KMS-11 (cell line): ENCODE measurements at regions not wholly inside any gene's neighbourhood (a gene's known extent, or its start where the extent isn't known, plus 50 kb on each side); places are given as distances from the start of the nearest gene placed in this dataset.

Experiments
- H2AFZ ChIP-seq: fragments of 200-600 bp; sonication (generic); 2 replicates; pipeline ENCODE4 v1.6.1; 2016; ENCODE audit warnings: antibody characterized with exemption, mixed run types, low read depth
- H3K27ac ChIP-seq: fragments of 200-600 bp; sonication (generic); 2 replicates; pipeline ENCODE4 v1.6.1; 2016; ENCODE audit warnings: mild to moderate bottlenecking, mixed run types
- H3K27me3 ChIP-seq: fragments of 200-600 bp; sonication (generic); 2 replicates; pipeline ENCODE4 v1.6.1; 2017; ENCODE audit warnings: mild to moderate bottlenecking, low read depth, mixed run types, moderate library complexity; ENCODE audit not compliant: insufficient read depth
- H3K36me3 ChIP-seq: fragments of 200-600 bp; sonication (generic); 2 replicates; pipeline ENCODE4 v1.6.1; 2017; ENCODE audit warnings: mild to moderate bottlenecking, mixed run types; ENCODE audit not compliant: insufficient read depth
- H3K4me1 ChIP-seq: fragments of 200-600 bp; sonication (generic); 2 replicates; pipeline ENCODE4 v1.6.1; 2016; ENCODE audit warnings: mild to moderate bottlenecking, low read depth, mixed run types; ENCODE audit not compliant: poor library complexity, severe bottlenecking
- H3K4me2 ChIP-seq: fragments of 200-600 bp; sonication (generic); 2 replicates; pipeline ENCODE4 v1.7.0; 2016; ENCODE audit warnings: mild to moderate bottlenecking, mixed run types
- H3K4me3 ChIP-seq: fragments of 200-600 bp; sonication (generic); IDR thresholded peaks from 2 replicates; pipeline ENCODE4 v1.6.1; 2017; ENCODE audit warnings: low read depth, low read length, mixed read lengths; ENCODE audit not compliant: insufficient read depth
- H3K79me2 ChIP-seq: fragments of 200-600 bp; sonication (generic); 2 replicates; pipeline ENCODE4 v1.6.1; 2016; ENCODE audit warnings: low read depth, mixed run types; ENCODE audit not compliant: insufficient read depth
- H3K9ac ChIP-seq: fragments of 200-600 bp; sonication (generic); 2 replicates; pipeline ENCODE4 v1.6.1; 2016; ENCODE audit warnings: mild to moderate bottlenecking, mixed run types
- H4K20me1 ChIP-seq: fragments of 200-600 bp; sonication (generic); 2 replicates; pipeline ENCODE4 v1.6.1; 2016; ENCODE audit warnings: mild to moderate bottlenecking, mixed run types; ENCODE audit not compliant: insufficient read depth
- TF ChIP-seq, protein P1 (sequence below): fragments of 200-600 bp; sonication (generic); conservative IDR thresholded peaks from 2 replicates; pipeline ENCODE4 v1.6.1; 2017; ENCODE audit warnings: low read depth, mild to moderate bottlenecking, antibody characterized with exemption, low read length, moderate library complexity, mixed read lengths

DNA sequence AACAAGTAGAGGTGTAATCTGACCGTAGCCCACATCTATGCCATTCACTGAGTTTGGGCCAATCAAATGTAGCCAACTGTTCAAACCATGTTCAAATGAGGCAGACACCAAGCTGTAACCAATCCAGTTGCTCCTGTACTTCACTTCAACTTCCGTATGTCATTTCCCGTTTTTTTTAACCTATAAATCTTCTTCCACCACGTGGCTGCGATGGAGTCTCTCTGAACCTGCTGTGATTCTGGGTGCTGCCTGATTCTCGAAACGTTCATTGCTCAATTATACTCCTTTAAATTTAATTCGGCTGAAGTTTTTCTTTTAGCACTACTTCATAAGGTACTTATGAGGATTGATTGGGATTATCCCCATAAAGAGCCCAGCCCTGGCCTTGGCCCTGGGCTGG, 179.7 kb downstream of the PIK3R1 start:
- H3K4me1 ChIP-seq: no peaks in the 10 kb centered on the region
- TF ChIP-seq, protein P1, sequence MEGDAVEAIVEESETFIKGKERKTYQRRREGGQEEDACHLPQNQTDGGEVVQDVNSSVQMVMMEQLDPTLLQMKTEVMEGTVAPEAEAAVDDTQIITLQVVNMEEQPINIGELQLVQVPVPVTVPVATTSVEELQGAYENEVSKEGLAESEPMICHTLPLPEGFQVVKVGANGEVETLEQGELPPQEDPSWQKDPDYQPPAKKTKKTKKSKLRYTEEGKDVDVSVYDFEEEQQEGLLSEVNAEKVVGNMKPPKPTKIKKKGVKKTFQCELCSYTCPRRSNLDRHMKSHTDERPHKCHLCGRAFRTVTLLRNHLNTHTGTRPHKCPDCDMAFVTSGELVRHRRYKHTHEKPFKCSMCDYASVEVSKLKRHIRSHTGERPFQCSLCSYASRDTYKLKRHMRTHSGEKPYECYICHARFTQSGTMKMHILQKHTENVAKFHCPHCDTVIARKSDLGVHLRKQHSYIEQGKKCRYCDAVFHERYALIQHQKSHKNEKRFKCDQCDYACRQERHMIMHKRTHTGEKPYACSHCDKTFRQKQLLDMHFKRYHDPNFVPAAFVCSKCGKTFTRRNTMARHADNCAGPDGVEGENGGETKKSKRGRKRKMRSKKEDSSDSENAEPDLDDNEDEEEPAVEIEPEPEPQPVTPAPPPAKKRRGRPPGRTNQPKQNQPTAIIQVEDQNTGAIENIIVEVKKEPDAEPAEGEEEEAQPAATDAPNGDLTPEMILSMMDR: no peak

DNA sequence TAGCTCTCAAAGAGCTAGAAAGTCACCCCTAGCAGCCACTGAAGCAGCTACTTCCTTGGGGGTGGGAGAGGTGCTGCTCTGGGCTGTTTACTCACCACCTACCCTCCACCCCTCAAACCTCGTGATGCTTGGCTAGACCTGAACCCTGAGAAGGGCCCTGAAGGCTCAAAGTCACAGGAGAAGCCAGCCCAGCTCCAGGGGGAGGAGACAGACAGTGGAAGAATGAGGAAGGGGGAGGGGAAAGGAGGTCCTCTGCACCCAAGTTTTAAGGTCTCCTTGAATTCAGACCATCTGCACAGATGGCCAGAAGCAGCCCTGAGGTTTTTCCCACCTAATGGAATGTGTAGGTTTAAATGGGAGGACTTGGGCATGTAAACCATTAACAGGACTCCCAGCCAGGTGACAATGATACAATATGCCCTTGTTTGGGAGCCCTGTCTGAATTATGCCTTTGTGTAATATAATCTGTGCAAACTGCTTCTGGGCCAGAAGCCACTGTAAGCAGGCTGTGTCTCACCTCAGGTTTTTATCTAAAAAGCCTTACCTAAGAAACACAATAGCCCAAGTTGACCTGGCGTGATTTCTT, 180.5 kb downstream of the PIK3R1 start:
- Histone ChIP-seq H3K79me2 (no peaks in the 10 kb centered on the region), H3K4me2 (no peak overlapping the region), H3K27me3 (no peaks in the 10 kb centered on the region), H3K4me1 (no peaks in the 10 kb centered on the region), H3K36me3 (no peaks in the 10 kb centered on the region), H2AFZ (no peak overlapping the region), H3K27ac (no peak overlapping the region), H4K20me1 (no peaks in the 10 kb centered on the region), H3K4me3 (no peak overlapping the region), H3K9ac (no peak overlapping the region)
- TF ChIP-seq, protein P1: no peak

More for the DNA sequence above, 179.7 kb downstream of the PIK3R1 start:
- Histone ChIP-seq H2AFZ (no peak overlapping the region), H3K4me3 (no peak overlapping the region), H3K27me3 (no peaks in the 10 kb centered on the region), H3K36me3 (no peaks in the 10 kb centered on the region), H3K27ac (no peak overlapping the region), H3K4me2 (no peak overlapping the region), H3K79me2 (no peaks in the 10 kb centered on the region), H4K20me1 (no peaks in the 10 kb centered on the region), H3K9ac (no peak overlapping the region)

DNA sequence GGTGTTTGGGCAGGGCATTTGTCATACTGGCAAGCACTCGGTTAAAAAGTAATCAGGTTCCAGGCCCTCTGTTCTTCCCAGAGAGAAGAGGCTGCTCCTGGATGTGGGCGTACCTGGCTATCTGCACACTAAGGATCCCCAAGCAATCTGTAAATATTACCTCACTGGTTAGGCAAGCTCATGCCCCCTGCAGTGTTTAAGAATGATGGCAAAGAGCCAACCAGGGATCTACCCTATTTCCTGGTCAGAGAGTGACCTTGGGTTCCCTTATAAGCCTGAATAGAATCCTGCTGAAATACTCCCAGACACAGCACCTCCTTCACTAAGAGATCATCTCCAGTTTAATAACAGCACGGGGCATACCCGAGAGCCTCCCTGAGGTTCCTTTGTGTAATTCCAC, 181.2 kb downstream of the PIK3R1 start:
- Histone ChIP-seq H3K4me1 (no peaks in the 10 kb centered on the region), H3K4me2 (no peak overlapping the region), H3K9ac (no peak overlapping the region), H3K27ac (no peak overlapping the region), H3K27me3 (no peaks in the 10 kb centered on the region), H3K79me2 (no peaks in the 10 kb centered on the region), H2AFZ (no peak overlapping the region), H3K36me3 (no peaks in the 10 kb centered on the region), H4K20me1 (no peaks in the 10 kb centered on the region), H3K4me3 (no peak overlapping the region)
- TF ChIP-seq, protein P1: no peak

DNA sequence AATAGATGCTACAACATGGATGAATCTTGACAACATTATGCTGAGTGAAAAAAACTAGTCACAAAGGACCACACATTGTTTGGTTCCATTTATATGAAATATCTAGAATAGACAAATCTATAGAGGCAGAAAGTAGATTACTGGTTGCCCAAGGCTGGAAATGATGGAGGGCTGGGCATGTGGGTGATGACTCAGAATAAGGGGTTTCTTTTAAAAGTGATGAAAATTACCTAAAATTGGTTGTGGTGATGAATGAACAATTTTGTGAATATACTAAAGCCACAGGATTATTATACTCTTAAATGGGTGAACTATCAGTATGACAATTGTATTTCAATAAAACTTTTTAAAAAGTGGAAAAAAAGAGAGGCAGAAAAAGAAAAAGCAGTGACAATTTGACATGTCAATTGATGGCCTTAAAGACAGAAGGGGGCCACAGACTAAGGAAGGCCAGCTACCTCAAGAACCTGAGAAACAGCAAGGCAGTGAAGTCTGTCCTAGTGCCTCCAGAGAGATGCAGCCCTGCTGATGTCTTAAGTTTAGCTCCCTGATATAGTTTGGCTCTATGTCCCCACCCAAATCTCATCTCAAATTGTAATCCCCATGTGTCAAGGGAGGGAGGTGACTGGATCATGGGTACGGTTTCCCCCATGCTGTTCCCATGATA, 182.7 kb downstream of the PIK3R1 start:
- TF ChIP-seq, protein P1: no peak
- H3K27ac ChIP-seq: no peak overlapping the region
- no peak overlapping the region for H3K4me3 ChIP-seq
- H3K27me3 ChIP-seq: no peaks in the 10 kb centered on the region
- no peak overlapping the region for H3K9ac ChIP-seq
- no peaks in the 10 kb centered on the region for H3K36me3 ChIP-seq
- H3K4me1 ChIP-seq: no peaks in the 10 kb centered on the region
- H3K4me2 ChIP-seq: no peak overlapping the region
- no peak overlapping the region for H2AFZ ChIP-seq
- H4K20me1 ChIP-seq: no peaks in the 10 kb centered on the region
- no peaks in the 10 kb centered on the region for H3K79me2 ChIP-seq
